Neutrophil (primary cell): ENCODE measurements at regions not wholly inside any gene's neighbourhood (a gene's known extent, or its start where the extent isn't known, plus 50 kb on each side); places are given as distances from the start of the nearest gene placed in this dataset.

Experiments
- H3K27ac ChIP-seq: fragments of 200-600 bp; sonication (generic); 2 replicates; pipeline ENCODE4 v1.5.1; 2016; ENCODE audit warnings: mild to moderate bottlenecking, moderate library complexity
- H3K27me3 ChIP-seq: fragments of 200-600 bp; sonication (generic); 2 replicates; pipeline ENCODE4 v1.6.0; 2016; ENCODE audit warnings: mild to moderate bottlenecking
- H3K36me3 ChIP-seq: fragments of 200-600 bp; sonication (generic); 2 replicates; pipeline ENCODE4 v1.5.1; 2017
- H3K4me1 ChIP-seq, 2 experiments: fragments of 200-600 bp in 1 of 2; sonication (generic) in 1 of 2; 1 replicate in 1 of 2; 2 replicates in 1 of 2; pipeline versions ENCODE4 v1.5.1 to v1.6.1; 2013 to 2016; ENCODE audit warnings: low read depth in 1 of 2, low read length in 1 of 2, mild to moderate bottlenecking in 1 of 2, moderate library complexity in 1 of 2; ENCODE audit not compliant: control insufficient read depth in 1 of 2, insufficient read depth in 1 of 2
- H3K4me3 ChIP-seq, 2 experiments: fragments of 200-600 bp in 1 of 2; sonication (generic) in 1 of 2; 1 replicate in 1 of 2; 2 replicates in 1 of 2; pipeline ENCODE4 v1.5.1; 2013 to 2016; ENCODE audit warnings: low read depth in 1 of 2, low read length in 1 of 2, mild to moderate bottlenecking in 1 of 2, moderate library complexity in 1 of 2
- H3K9me3 ChIP-seq: fragments of 200-600 bp; sonication (generic); 2 replicates; pipeline ENCODE4 v1.5.1; 2016
- TF ChIP-seq, protein P1 (sequence below): fragments of 200-600 bp; sonication (generic); IDR thresholded peaks from 2 replicates; pipeline ENCODE4 v1.5.1; 2016; ENCODE audit warnings: antibody characterized with exemption

DNA sequence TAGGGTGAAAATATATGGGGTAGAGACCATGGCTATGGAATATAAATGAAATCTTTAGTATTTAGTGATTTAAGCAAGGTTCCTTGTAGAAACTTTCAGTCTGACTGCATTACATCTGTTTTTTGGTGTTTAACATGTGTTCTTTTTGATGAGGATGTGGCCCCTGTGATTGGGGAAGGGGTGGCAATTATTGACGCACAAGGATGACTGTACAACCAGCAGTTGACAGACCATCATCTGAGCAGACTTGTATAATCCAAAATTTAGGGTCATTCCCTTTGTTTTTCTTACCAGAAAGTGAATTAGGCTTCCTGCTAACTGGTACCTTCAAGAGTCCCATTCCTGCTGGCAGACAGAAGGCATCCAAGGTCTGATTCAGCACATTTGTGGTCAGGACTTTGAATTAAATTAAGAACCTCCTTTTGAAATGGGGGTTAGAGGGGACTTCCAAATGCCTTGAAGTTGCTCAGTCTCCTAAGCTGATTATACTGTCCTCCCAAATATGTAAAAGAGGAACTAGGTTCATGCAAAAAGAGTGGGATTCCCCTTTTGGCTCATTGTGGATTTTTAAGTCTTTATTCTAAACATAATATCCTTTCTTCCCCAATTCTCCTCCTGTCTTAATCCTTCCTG lies 112.4 kb upstream of the CXCL13 start:
- Histone ChIP-seq H3K27me3 (no peaks in the 10 kb centered on the region), H3K9me3 (no peaks in the 10 kb centered on the region), H3K36me3 (no peaks in the 10 kb centered on the region), H3K27ac (no peak overlapping the region), H3K4me1 (no peaks in the 10 kb centered on the region), H3K4me3 (no peak overlapping the region)
- TF ChIP-seq, protein P1, sequence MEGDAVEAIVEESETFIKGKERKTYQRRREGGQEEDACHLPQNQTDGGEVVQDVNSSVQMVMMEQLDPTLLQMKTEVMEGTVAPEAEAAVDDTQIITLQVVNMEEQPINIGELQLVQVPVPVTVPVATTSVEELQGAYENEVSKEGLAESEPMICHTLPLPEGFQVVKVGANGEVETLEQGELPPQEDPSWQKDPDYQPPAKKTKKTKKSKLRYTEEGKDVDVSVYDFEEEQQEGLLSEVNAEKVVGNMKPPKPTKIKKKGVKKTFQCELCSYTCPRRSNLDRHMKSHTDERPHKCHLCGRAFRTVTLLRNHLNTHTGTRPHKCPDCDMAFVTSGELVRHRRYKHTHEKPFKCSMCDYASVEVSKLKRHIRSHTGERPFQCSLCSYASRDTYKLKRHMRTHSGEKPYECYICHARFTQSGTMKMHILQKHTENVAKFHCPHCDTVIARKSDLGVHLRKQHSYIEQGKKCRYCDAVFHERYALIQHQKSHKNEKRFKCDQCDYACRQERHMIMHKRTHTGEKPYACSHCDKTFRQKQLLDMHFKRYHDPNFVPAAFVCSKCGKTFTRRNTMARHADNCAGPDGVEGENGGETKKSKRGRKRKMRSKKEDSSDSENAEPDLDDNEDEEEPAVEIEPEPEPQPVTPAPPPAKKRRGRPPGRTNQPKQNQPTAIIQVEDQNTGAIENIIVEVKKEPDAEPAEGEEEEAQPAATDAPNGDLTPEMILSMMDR = no peak

DNA sequence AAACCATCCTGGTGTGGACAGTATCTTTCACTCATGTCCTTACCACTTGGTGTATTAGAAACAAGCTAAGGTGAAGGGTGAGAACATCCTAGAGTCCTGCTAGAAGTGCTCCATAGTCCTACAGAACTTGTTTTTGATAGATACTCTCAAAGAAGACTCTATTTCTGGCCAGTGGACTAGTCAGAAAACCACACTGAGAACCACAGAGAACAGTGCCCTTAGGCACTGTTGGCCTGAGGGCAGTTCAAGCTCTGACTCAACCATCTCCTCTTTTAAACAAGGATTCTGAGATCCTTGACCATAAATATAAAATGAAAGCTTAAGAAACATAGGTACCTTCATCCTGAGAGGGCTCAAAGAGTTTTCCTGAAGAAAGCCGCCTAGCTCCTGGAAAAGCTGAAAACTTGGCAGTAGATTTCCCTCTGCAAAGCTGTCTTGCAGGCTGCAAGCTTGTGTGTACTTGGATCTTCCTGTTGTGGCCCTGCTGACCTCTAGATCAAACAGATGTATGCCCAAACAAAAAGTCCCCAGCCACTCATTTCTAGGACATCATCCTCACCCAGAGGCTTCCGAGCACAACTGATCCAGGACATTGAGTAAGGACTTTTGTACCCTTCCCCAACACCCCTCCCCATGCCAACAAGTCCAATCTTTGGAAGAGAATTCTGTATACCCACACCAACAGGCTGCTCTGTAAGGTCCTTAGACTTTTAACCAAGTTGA lies 111.6 kb upstream of the CXCL13 start:
- Histone ChIP-seq H3K4me1 (no peaks in the 10 kb centered on the region), H3K27me3 (no peaks in the 10 kb centered on the region), H3K36me3 (no peaks in the 10 kb centered on the region), H3K4me3 (no peak overlapping the region), H3K9me3 (no peaks in the 10 kb centered on the region), H3K27ac (no peak overlapping the region)
- TF ChIP-seq, protein P1 = no peak

DNA sequence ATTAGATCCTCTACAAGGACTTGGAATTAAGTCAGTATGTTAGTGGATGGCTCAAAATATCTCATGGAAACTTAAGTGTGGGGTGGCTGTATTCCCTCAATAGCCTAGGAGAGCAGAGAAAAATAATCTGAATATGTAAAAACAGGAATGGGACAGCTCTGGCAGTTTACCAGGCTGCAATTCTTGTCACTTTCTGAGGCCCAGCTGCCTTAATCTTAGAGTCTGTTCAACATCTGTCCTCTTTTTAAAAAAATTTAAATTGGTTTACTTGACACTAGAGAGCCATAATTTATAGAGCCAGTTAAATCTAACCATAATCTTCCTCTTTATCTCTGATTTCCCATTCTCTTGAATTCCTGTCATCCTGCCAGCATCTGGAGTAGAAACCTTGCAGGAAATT lies 109.2 kb upstream of the CXCL13 start:
- TF ChIP-seq, protein P1 = no peak
- Histone ChIP-seq H3K9me3 (no peaks in the 10 kb centered on the region), H3K36me3 (no peaks in the 10 kb centered on the region), H3K27ac (no peak overlapping the region), H3K4me3 (no peak overlapping the region), H3K4me1 (no peaks in the 10 kb centered on the region), H3K27me3 (no peaks in the 10 kb centered on the region)

DNA sequence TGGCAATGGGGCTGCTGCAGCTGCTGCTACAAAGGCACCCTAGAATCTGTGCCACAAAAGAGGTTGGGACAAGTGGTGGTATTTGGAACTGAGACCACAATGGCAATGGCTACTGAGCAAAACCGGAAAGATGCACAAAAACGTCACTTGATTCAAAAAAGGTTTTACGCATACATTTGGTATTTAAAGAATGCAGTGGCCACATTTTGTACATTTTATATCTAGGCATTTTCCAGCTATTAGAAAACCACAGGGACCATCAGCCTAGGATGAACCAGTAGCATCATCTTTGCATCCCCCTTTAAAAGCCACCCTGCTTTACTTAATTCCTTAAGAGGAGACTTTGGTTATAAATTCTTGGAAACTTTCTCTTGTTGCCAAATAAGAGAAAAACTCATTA lies 104.8 kb upstream of the CXCL13 start:
- TF ChIP-seq, protein P1 = no peak
- no peaks in the 10 kb centered on the region for H3K36me3 ChIP-seq
- H3K27ac ChIP-seq = no peak overlapping the region
- no peaks in the 10 kb centered on the region for H3K4me1 ChIP-seq
- H3K27me3 ChIP-seq = no peaks in the 10 kb centered on the region
- H3K9me3 ChIP-seq = no peaks in the 10 kb centered on the region
- H3K4me3 ChIP-seq = no peak overlapping the region

DNA sequence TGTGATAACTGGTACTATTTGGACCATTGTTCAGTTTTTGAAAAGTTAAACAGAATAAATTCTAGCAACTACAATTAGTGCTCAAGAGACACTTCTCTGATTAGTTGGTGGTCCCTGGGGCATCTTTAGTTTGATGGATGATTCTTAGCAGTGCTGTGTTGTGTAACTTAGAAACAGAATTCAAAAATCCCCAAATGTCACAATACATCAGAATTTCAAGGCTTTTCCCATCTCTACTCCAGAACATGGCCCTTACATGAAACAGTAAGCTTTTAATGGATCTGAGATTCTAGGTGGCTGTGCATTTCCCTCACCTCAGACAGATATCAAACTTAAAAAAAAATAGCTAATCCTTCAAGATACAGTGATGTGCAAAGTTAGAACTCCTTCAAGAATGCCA lies 104.4 kb upstream of the CXCL13 start:
- no peaks in the 10 kb centered on the region for H3K36me3 ChIP-seq
- H3K4me1 ChIP-seq = no peaks in the 10 kb centered on the region

More for the DNA sequence above, 104.4 kb upstream of the CXCL13 start:
- Histone ChIP-seq H3K4me3 (no peak overlapping the region), H3K27me3 (no peaks in the 10 kb centered on the region), H3K27ac (no peak overlapping the region), H3K9me3 (no peaks in the 10 kb centered on the region)
- TF ChIP-seq, protein P1 = no peak
